Chondrocyte (in vitro differentiated cells): ENCODE measurements at regions not wholly inside any gene's neighbourhood (a gene's known extent, or its start where the extent isn't known, plus 50 kb on each side); places are given as distances from the start of the nearest gene placed in this dataset.
"Not testable (repeated sequence)": the region's sequence is repeated elsewhere in the genome, so short reads cannot be mapped to it uniquely, and the experiment has no call there.

ENCODE experiments used
- DNase-seq: peaks from one replicate; pipeline ENCODE4 v3.0.0; 2021; ENCODE audit warnings: mixed read lengths, low spot score
- H3K27ac Mint-ChIP-seq: one replicate; pipeline ENCODE4 v1.8.0; 2021; ENCODE audit warnings: mild to moderate bottlenecking, moderate library complexity, mixed read lengths; ENCODE audit not compliant: unreplicated experiment
- H3K27me3 Mint-ChIP-seq: 2 replicates; pipeline ENCODE4 v1.8.0; 2021; ENCODE audit warnings: low read depth, mixed read lengths
- H3K36me3 Mint-ChIP-seq: 2 replicates; pipeline ENCODE4 v1.8.0; 2021; ENCODE audit warnings: low read depth, mixed read lengths
- H3K4me1 Mint-ChIP-seq: 2 replicates; pipeline ENCODE4 v1.8.0; 2021; ENCODE audit warnings: low read depth, mild to moderate bottlenecking, mixed read lengths
- H3K4me3 Mint-ChIP-seq: one replicate; pipeline ENCODE4 v1.8.0; 2021; ENCODE audit warnings: mild to moderate bottlenecking, moderate library complexity, mixed read lengths; ENCODE audit not compliant: unreplicated experiment
- H3K9me3 Mint-ChIP-seq: 2 replicates; pipeline ENCODE4 v1.8.0; 2021; ENCODE audit warnings: low read depth, mixed read lengths
- TF ChIP-seq, protein P1 (sequence below): fragments of 200-600 bp; sonication (generic); IDR thresholded peaks from 2 replicates; pipeline ENCODE4 v1.5.0; 2021; ENCODE audit warnings: antibody characterized with exemption, mild to moderate bottlenecking, moderate library complexity

DNA sequence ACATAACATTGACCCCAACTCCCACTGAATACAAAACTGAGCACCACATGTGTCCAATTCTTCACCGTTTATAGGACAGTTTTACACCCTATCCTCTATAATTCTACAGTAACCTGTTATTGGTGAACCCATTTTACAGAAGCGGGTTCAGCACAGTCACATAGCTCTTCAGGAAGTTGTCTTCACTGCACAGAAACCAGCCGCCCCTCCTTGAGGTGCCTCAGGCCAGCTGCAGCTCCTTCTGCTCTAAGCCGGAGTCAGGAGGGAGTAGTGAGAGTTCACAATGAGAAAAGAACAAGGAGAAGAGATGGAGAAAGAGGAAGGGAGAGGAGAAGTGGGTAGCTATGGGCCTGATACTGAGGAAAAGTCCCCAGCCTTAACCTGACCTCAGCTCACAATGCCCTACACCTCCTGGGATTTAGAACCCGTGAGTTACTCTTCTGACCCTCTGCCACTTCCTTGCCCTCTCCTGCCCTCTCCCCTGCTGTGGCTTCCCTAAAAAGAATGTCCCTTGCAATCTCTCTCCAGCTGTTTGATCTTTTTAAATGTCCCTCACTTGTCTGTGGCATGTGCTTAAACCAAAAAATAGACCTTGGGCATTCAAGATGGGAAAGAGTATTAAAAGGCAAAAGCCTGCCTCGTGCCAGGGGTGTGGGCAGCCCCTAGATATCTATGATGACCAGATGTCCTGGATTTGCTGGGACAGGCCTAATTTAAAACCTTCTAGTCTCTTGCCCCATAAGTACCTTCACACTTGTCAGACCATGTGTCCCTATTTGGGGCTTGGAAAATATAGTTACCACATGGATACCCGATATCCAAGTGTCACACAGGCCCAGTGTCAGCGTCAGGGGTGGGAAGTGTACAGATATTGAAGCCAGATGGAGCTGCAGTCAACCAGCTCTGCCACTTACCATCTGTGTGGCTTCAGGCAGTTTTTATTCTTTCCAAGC is 71.3 kb upstream of the HES1 start:
- DNase-seq, result no peak
- TF ChIP-seq, protein P1, sequence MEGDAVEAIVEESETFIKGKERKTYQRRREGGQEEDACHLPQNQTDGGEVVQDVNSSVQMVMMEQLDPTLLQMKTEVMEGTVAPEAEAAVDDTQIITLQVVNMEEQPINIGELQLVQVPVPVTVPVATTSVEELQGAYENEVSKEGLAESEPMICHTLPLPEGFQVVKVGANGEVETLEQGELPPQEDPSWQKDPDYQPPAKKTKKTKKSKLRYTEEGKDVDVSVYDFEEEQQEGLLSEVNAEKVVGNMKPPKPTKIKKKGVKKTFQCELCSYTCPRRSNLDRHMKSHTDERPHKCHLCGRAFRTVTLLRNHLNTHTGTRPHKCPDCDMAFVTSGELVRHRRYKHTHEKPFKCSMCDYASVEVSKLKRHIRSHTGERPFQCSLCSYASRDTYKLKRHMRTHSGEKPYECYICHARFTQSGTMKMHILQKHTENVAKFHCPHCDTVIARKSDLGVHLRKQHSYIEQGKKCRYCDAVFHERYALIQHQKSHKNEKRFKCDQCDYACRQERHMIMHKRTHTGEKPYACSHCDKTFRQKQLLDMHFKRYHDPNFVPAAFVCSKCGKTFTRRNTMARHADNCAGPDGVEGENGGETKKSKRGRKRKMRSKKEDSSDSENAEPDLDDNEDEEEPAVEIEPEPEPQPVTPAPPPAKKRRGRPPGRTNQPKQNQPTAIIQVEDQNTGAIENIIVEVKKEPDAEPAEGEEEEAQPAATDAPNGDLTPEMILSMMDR, result no peak
- Mint-ChIP-seq H3K36me3 (peaks cover 17% of the 10 kb centered on the region), H3K9me3 (peaks cover 32% of the 10 kb centered on the region), H3K4me3 (no peak overlapping the region), H3K27me3 (peaks cover 42% of the 10 kb centered on the region), H3K27ac (no peak overlapping the region), H3K4me1 (no peaks in the 10 kb centered on the region)

GRCh38 chr3:194067327-194067726 is 68.6 kb upstream of the HES1 start:
- H3K4me3 Mint-ChIP-seq, H3K27ac Mint-ChIP-seq, DNase-seq: not testable (repeated sequence)
- H3K9me3 Mint-ChIP-seq, result peaks cover 36% of the 10 kb centered on the region
- peaks cover 38% of the 10 kb centered on the region for H3K27me3 Mint-ChIP-seq
- H3K4me1 Mint-ChIP-seq, result peaks cover 15% of the 10 kb centered on the region
- peaks cover 17% of the 10 kb centered on the region for H3K36me3 Mint-ChIP-seq

DNA sequence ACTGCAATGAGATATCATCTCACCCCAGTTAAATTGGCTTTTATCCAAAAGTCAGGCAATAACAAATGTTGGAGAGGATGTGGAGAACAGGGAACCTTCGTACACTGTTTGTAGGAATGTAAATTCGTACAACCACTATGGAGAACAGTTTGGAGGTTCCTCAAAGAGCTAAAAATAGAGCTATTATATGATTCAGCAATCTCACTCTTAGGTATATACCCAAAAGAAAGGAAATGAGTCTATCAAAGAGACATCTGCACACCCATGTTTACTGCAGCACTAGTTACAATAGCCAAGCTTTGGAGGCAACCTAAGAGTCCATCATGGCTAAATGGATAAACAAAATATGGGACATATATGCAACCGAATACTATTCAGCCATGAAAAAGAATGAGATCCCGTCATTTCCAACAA is 68.0 kb upstream of the HES1 start:
- TF ChIP-seq, protein P1, result no peak
- Mint-ChIP-seq H3K4me1 (peaks cover 17% of the 10 kb centered on the region), H3K36me3 (peaks cover 17% of the 10 kb centered on the region), H3K9me3 (peaks cover 36% of the 10 kb centered on the region), H3K4me3 (no peak overlapping the region), H3K27me3 (peaks cover 40% of the 10 kb centered on the region), H3K27ac (no peak overlapping the region)
- no peak for DNase-seq

- Mint-ChIP-seq H3K4me3 (peak overlapping the region; percentile 42), H3K27ac (peak overlapping the region; percentile 27), H3K27me3 (peaks cover 40% of the 10 kb centered on the region), H3K4me1 (peaks cover 17% of the 10 kb centered on the region), H3K9me3 (peaks cover 36% of the 10 kb centered on the region), H3K36me3 (peaks cover 17% of the 10 kb centered on the region)
- no peak for DNase-seq
- TF ChIP-seq, protein P1, result no peak
Observed at GRCh38 chr3:194069421-194070219, 66.3 kb upstream of the HES1 start.

GRCh38 chr3:194070220-194070633 is 65.7 kb upstream of the HES1 start:
- H3K4me3 Mint-ChIP-seq, result peak overlapping the region; percentile 42
- peaks cover 36% of the 10 kb centered on the region for H3K9me3 Mint-ChIP-seq

More at GRCh38 chr3:194070220-194070633, 65.7 kb upstream of the HES1 start:
- DNase-seq, result no peak
- peaks cover 17% of the 10 kb centered on the region for H3K36me3 Mint-ChIP-seq
- peaks cover 18% of the 10 kb centered on the region for H3K4me1 Mint-ChIP-seq
- H3K27ac Mint-ChIP-seq, result peak overlapping the region; percentile 27
- peaks cover 36% of the 10 kb centered on the region for H3K27me3 Mint-ChIP-seq
- TF ChIP-seq, protein P1, result no peak
